ENCODE measurements at regions not wholly inside any gene's neighbourhood (a gene's known extent, or its start where the extent isn't known, plus 50 kb on each side); places are given as distances from the start of the nearest gene placed in this dataset.

GRCh38 chr7:130940907-130941306 lies 206.9 kb upstream of the KLF14 start:
- Histone ChIP-seq H3K9me1 (replicated peaks; ENCODE audit: control insufficient read depth, extremely low read depth, insufficient read depth, low read length) (no peaks in the 10 kb centered on the region), H3K27me3 (ENCODE audit: control insufficient read depth in 2 of 2, insufficient read depth in 2 of 2, low read length in 2 of 2) (no peaks in the 10 kb centered on the region), H3K27ac (ENCODE audit: insufficient read depth, low read depth, low read length) (peak overlapping the region; percentile 14), H3K4me2 (ENCODE audit: insufficient read depth, low read length) (peak overlapping the region; percentile 43), H3K9me3 (replicated peaks; ENCODE audit: control insufficient read depth, insufficient read depth, low read length) (no peaks in the 10 kb centered on the region), H2AFZ (ENCODE audit: low read depth, low read length) (no peak overlapping the region), H3K9ac (replicated peaks; ENCODE audit: extremely low read depth, insufficient read depth, low read length) (peak overlapping the region; percentile 59), H4K20me1 (replicated peaks; ENCODE audit: control insufficient read depth, extremely low read depth, insufficient read depth, low read length) (no peaks in the 10 kb centered on the region), H3K4me1 (ENCODE audit: control insufficient read depth, extremely low read depth, insufficient read depth, low read length) (peaks cover 13% of the 10 kb centered on the region), H3K79me2 (ENCODE audit: control insufficient read depth, insufficient read depth, low read length) (peaks cover 1% of the 10 kb centered on the region), H3K4me3 (replicated peaks in 1 of 3; ENCODE audit: insufficient read depth in 1 of 3, low read depth in 1 of 3, low read length in 3 of 3) (peak overlapping the region; percentile 6 to 29 (median 25)), H3K36me3 (ENCODE audit: control insufficient read depth in 2 of 2, extremely low read depth in 1 of 2, insufficient read depth in 2 of 2, low read length in 2 of 2) (peaks cover 0 to 4% of the 10 kb centered on the region in 2 experiments)
- FAIRE-seq, result no peak
- no TSS peak for BruUV-seq (replicated peaks)
- CTCF ChIA-PET, result interaction anchor here (0.7 to 5.7 kb wide), 7 partner anchors 19 to 66 kb away, joined by 3 to 31 read pairs (median 5); no protein-coding TSS in a partner anchor
- POLR2A ChIA-PET, result no interaction called here
- dilution Hi-C loops (cut with MboI; ENCODE audit: extremely low pct_ligation_motif_present, low sequenced_read_pairs) (no loop called here), intact Hi-C loops (cut with micrococcal nuclease) (no loop called here)
- no peak for DNase-seq (ENCODE audit: low read depth, low spot score)
- TF ChIP-seq POLR2A (IDR thresholded peaks at IDR 0.05; ENCODE audit: low read depth, low read length) (no peak), MYC (IDR thresholded peaks at IDR 0.05; ENCODE audit: low read depth, low read length) (no peak), CTCF (IDR thresholded peaks at IDR 0.05; ENCODE audit: extremely low read depth in 1 of 2, insufficient read depth in 1 of 2, low read depth in 1 of 2, low read length in 2 of 2) (no peak), POLR2AphosphoS5 (IDR thresholded peaks at IDR 0.05; ENCODE audit: insufficient read depth, low read depth, low read length) (no peak), FOS (IDR thresholded peaks at IDR 0.05; ENCODE audit: borderline replicate concordance, insufficient read depth, low read length) (no peak), MAX (IDR thresholded peaks at IDR 0.05; ENCODE audit: insufficient read depth, insufficient read length) (no peak), GATA2 (IDR thresholded peaks at IDR 0.05; ENCODE audit: insufficient read depth, insufficient read length, low read depth, low read length) (no peak)
